RKO (cell line): ENCODE measurements at regions not wholly inside any gene's neighbourhood (a gene's known extent, or its start where the extent isn't known, plus 50 kb on each side); places are given as distances from the start of the nearest gene placed in this dataset.
A peak's percentile ranks its signal among the peaks of the same experiment; 100 is the strongest.

Experiments used
- DNase-seq: peaks from one replicate; pipeline ENCODE4 v3.0.0-alpha.2; 2016; ENCODE audit warnings: low spot score

DNA sequence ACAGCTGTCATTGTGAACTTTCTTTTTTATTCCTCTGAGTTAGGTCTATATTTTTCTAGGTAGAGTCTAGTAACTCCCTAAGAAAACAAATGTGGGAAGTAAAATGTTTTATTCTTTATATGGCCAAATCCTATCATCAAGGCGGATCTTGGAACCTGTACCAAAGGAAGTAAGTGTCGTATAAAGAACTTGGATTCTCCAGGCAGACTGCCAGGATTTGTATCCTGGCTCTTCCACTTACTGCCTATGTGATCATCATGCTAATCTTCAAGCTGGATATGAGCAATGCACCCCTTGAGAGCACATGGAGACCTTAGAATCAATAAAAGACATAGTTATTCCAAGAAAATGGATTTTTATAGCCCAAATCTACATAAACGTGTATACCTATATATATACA, 286.5 kb downstream of the PCDH17 start:
- no peak for DNase-seq

DNA sequence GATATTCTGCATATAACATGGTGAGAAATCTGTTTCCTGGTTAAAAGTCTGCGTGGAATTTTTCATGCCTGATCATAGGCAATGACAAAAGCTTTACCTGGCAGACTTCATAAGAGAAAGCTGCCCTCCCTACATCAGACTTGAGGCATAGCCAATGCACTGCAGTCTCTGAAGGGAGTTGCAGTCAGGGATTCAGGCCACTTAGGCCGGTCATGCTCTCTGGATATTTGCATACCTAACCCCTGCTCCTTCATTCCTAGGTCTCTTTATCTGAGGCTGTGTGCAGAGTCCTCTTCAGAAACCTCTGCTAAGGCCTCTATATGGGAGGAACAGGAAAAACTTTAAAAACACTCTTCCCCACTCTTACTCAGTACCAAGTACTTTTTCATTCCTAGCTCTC, 287.4 kb downstream of the PCDH17 start:
- DNase-seq, result no peak

DNA sequence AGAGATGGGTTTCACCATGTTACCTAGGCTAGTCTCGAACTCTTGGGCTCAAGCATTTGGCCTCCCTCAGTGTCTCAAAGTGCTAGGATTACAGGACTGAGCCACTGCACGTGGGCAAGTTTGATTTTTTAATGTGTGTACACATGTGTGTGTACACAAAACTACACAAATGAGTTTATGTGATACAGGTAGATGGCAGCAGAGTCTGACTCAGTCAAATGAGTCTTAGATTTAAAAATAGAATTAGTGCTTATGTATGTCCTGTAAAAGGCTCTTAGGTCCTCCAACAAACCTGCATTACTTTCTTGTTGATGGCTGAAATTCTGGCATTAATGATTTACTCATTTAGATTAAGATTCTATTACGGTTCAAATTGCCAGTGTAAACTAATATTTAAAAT, 293.7 kb downstream of the PCDH17 start:
- peak; percentile 30 for DNase-seq

DNA sequence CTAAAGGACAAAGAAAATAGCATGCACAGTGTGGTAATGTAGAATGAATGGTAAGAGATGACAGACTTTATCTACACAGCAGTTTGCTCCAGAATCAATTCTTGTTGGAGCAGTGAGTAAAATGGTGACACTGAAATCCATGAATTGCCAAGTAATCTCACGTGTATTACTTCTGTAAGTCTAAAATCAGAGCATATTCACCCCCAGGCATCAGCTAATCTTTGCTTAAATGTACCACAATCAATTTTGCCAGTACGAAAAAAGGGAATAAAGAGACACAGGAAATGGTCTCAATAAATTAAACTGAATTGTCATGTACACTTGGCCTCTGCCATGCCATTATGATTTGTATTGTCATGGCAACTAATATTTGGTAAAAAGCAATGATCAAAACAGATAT, 294.2 kb downstream of the PCDH17 start:
- DNase-seq, result no peak

DNA sequence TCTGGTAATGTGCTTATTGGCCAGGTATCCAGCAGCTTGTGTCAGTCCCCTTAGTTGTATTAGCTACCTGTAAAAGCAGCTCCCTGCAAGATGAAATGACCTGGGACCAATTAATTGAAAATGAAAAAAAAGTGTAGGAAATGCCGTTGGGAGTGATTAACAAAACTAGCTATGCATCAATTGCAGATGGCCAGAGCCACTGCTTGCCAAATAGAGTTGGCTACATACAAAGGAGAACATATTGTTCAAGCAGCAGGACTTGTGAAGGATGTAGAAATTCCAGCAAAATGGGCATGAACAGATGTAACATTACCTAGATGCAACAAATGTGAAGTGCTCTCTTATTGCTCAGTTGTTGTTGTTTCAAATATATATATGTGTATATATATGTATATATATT, 300.5 kb downstream of the PCDH17 start:
- no peak for DNase-seq

DNA sequence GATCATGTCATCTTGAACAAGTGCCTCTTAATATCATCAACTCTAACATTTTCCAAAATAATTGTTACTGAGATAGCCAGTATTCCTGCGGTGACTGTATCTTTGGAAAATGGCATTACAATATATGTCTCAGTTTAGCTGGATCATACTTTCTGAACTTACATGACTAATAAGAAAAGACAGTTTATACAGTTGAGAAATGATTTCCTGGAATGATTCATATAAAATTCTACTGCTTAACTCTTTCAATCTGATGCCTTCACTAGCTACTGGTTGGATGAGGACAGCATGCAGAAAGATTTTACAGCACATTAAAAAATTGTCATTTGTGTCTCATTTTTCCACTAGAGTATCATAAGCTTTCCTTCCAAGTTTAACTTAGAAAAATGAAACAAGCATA, 302.1 kb downstream of the PCDH17 start:
- DNase-seq, result peak; percentile 43

DNA sequence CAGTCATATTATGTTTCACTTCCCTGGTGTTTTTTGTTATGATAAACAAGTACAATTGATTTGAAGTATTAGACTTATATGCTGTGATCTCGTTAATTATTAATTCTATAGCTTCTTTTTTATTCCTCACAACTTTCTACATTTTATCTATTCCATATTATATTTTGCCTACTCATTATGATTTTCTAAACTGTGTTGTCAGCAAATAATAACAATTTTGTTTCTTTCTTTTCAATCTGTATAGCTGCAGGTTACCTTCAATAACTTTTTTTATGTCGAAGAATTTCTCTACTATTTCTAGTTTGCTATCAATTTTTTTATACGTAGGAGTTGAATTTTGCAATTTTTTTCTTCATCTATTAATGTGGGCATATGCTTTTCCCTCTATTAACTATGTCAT, 304.4 kb downstream of the PCDH17 start:
- DNase-seq, result no peak

DNA sequence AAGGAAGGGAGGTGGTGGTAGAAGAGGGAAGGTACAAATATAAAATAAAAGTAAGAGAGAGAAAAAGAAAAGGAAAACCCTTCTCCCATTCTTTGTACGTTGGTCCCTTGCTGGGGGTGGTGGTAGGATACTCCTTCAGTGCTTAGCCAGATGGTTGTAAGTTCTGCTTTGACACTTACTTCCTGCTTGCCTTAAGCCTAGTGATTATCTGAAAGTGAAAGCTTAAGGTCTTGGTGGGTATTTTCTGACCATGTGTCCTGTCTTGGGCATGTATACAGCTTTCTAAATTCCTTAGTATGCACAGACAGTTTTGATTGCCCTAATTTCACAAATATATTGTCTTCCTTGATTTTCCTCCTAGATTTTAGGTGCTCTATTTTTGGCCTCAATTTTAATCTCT, 314.8 kb downstream of the PCDH17 start:
- no peak for DNase-seq

DNA sequence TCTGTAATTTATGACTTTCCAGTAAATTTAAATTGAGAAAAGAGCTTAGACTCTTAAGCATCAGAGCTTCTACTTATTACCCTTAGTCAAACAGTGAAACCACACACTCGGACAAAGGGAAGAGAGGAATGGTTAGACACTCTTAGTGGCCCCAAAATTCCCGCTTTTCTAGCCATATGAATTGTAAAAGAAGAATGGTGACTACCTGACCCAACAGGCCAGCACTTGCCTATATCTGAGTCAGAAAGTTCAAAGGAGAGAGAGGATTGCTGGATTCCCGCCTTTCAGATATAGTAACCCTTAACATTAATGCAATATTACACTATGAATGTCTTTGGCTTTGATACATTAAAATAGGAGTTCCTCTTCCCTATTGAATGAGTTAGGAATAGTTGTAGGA, 317.3 kb downstream of the PCDH17 start:
- no peak for DNase-seq

DNA sequence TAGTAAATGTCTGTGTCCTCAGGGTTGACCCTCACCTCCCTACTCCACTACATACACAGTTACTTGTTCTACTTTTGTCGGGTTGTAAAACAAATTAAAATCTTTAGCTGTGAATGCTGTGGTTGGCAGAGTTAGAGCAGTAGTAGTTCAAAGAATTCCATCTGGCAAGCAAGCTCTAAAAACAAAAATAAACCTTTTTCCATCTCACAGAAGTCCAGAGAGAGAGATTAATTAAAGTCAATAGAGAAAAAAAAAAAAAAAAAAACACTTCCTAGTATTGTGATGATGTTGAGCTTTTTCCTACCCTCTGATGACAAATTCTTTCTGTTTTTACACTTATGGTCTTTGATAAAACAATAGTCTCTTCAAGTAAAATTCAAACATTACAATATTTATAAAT, 338.4 kb downstream of the PCDH17 start:
- no peak for DNase-seq

DNA sequence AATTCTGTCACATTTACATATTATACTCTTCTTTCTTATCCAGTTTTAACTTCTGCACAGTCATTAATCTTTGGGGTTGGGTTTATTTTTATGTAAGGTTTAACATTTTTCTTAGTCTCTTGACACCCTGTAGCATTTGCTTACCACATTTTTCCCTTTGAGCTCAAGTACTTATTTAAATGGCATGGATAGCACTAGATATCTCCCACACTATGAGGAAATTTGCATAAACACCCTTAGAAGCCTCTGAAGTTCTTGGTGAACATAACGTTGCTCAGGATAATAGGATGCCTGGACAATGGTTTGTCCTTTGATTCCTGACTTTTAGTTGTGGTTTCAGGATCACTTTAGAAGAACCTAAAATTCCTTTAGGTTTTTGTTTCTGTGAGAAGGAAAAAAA, 338.9 kb downstream of the PCDH17 start:
- no peak for DNase-seq

DNA sequence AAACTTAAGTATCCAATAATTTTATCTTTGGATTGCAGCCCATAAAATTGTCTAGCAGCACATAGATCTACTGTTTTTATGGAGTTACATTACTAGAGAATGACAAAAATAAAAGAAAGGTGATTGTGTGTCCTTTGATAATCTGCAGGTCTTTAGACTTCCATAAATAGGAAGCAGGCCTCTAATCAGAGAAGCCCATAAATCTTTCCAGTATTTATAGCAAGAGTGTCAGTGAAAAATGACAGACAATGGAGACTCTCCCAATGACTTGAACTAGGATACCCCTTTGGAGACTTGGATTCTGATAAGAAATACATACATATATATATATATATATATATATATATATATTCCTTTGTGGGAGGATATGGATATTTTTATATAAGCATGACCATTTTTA, 351.2 kb downstream of the PCDH17 start:
- DNase-seq, result no peak

DNA sequence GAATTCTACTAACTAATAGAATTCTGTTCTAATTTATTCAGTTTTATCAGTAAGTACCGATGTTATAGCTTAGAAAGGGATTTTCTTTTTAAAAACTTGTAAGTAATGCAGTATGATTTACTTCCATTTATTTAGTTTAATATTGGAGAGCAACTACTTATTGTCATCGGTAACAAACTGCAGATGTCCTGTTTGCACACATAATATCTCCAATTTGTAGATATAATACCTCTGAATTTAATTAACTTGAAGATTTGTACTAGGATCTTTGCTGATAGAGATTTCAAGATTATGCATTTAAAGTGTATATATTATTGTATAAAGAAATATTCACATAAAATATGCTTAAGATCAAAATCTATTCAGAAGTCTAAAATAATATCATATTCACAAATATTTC, 356.7 kb downstream of the PCDH17 start:
- DNase-seq, result no peak

DNA sequence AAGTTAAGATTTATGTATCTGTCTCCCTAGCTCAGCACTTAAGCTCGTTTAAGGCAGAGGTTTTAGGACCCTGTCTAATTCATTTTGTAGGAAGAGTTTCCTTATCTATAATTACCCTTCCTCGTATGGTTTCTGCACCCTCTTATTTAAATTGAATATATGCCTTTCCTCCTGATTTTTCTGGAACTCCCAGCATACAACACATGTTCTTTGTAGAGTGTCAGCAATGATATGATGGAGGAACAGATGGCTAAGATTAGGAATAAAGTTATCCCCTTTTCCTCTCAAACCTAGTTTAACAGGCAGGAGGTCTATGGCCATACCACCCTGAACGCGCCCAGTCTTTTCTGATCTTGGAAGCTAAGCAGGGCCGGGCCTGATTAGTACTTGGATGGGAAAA, 359.5 kb downstream of the PCDH17 start:
- DNase-seq, result no peak

DNA sequence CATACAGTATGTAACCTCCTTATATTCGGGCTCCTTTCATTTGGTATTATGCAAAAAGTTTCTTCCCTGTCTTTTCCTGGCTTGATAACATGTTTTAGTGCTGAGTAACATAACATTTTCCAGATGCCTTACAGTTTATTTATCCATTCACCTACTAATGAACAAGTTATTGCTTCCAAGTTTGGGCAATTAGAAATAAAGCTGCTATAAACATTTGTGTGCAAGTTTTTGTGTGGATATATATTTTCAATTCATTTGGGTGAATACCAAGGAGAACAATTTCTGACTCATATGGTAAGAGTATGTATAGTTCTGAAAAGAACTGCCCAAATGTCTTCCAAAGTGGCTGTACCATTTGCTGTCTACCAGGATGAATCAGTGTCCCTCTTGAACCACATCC, 360.9 kb downstream of the PCDH17 start:
- DNase-seq, result peak; percentile 2

DNA sequence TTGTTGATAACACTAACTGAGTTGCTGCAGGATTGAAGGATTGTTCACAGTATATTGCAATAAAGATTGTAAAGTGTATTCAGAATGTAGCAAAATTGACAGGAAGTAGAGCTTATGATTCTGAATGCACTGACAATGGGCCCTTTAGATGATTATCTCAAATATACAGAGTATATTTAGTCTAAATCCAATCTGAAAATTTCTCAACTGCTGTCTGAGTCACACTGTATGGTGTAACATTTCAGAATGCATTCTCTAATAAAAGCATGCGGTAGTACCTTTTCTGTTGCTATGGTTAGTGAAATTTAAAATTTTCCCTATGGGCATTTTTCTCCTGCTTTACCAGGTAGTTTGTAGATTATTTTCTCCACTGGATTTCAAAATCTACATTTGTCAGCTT, 365.2 kb downstream of the PCDH17 start:
- DNase-seq, result no peak

DNA sequence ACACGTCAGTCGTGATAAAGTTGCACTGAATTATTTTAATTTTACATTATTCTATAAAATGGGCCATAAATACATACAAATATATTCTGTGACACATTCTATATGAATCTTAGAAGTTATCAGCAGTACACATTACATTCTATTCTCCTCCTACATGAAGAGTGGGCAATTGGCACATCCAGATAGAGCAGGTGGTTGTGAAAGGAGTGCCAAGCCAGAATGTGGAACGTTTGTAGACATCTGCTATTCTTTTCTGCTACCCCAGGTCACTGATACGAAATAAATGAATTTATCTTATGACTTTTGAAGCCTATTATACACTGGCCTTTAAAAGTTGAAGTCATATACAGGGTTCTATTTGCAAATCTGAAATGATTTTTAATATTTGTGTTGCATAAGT, 373.2 kb downstream of the PCDH17 start:
- DNase-seq, result no peak

DNA sequence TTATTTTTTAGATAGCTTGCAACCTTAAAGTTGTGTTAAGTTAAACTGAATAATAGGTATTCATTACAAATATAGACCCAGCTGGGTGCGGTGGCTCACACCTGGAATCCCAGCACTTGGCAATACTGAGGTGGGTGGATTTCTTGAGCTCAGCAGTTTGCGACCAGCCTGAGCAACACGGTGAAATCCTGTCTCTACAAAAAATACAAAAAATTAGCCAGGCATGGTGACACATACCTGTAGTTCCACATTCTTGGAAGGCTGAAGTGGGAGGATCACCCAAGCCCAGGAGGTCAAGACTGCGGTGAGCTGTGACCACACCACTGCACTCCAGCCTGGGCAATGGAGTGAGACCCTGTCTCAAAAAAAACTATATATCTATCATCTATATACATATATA, 386.5 kb downstream of the PCDH17 start:
- DNase-seq, result no peak

DNA sequence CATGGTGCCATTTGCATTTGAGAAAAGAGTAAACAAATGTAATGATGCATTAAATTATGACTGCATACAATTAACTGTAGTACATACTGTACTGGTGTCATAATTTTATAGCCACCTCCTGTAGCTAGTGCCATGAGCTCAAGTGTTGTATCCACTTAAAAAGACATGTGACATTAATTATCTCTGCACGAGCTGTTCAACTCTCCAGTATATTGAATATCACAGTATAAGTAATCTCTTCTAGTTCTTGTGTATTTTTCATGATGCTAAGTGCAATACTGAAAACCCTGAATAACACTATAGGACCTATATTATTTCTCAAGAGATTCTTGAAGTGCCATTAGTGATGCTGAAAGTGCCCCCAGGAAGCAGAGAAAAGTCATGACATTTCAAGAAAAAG, 387.3 kb downstream of the PCDH17 start:
- DNase-seq, result no peak

DNA sequence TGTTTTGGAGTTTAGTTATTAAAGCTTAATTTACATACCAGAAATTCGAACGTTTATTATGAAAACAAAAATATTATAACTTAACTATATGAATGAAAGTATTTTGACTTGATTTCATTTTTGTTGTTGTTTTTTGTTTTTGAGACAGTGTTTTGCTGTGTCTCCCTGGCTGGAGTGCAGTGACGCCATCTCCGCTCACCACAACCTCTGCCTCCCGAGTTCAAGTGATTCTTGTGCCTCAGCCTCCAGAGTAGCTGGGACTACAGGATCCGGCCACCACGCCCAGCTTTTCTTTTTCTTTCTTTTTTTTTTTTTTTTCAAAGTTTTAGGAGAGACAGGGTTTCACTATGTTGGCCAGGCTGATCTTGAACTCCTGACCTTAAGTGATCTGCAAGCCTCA, 392.6 kb downstream of the PCDH17 start:
- DNase-seq, result no peak

DNA sequence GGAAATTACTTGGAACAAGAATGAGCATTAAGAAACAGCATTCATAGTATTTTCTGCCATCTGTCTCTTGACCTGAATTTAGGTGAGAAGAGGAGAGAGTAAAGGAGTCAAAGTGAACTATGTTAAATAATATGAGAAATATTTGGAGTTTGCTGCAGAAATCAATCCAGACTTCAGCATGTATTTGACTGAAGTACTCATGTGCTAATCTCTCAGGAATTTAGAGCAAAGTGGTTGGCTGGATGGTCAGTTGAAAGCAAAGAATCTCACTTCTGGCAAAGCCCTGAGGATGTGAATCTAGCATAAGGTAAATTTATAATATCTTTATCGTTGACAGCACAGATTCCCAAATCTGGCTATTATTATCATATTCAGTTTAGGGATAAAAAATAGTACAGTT, 394.3 kb downstream of the PCDH17 start:
- no peak for DNase-seq

DNA sequence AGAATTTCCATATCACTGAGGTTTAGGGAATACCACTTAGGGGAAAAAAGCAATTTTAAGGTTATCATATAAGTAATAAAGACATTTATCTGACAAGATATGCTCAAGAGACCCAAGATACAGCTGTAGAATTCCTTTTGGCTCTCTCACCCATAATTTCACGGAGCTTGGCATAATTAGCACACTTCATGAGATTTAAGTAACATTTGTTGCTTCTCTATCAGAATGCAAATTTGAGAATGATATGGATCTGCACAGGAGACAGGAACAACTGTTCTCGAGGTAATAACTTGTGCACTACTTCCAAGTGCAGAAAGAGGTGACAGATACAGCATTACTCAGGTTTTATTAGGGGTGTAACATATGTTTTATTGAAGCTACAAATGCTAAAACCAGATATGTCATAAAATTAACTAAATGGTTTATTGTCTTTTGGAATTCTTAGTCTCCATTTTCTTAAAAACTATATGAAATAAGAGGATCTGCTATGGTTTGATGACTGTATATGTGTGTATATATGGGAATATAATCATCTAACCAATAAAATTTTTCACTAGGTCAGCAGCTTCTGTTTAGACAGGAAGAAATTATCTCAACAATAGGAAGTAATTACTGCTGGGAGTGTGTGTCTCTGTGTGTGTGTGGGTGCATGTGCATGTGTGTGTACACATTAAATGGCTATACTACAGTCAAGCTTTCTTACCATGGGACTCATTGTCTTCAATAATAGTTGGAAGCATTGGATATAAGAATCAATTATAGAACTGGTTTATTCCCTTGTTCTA, 401.3 kb downstream of the PCDH17 start:
- DNase-seq, result no peak

DNA sequence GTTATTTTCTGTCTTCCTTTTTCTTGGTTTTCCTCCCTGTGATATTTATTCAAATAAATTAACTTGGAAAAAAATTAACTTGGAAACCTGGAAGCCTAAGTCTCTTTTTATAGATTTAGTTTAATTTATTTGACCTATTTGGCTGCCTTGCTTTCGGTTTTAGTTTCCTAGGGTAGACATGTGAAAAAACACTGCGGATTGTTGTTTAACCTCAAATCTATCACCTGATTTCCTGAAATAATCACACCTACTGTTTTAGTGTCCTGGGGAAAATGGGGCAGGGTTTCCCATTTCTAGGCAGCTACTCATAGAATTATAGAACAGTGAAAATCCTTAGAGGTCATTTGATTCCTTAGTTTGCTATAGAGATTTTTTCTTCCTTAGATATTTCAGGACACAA, 412.4 kb downstream of the PCDH17 start:
- no peak for DNase-seq

DNA sequence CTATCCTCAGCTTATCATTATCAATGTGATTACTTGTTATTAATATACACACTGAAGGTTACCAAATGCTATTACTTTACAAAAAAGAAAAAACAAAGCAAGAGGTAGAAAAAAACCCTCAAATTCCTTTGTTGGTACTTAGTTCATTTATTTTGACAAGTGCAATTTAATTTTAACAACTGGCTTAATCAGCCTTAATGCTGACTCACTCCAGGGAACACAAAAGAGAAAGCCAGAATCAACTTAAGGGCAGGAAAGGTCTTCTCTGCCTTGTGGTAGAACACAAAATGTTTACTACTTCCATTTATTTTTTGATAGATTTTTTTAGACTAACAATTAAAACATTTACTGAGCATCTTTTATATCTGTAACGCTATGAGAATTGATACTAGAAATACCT, 417.1 kb downstream of the PCDH17 start:
- DNase-seq, result no peak

DNA sequence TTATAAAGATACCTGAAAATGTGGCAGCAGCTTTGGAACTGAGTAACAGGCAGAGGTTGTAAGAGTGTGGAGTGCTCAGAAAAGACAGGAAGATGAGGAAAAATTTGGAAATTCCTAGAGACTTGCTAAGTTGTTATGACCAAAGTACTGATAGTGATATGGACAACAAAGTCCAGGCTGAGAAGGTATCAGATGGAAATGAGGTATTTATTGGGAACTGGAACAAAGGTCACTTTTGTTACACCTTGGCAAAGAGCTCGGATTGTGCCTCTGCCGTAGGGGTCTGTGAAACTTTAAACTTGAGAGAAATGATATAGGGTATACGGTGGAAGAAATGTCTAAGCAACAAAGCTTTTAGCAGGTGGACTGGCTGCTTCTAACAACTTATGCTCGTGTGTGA, 419.9 kb downstream of the PCDH17 start:
- DNase-seq, result no peak
